HG03354 (cell line): ENCODE measurements at regions not wholly inside any gene's neighbourhood (a gene's known extent, or its start where the extent isn't known, plus 50 kb on each side); places are given as distances from the start of the nearest gene placed in this dataset.

Experiments used
- ATAC-seq: cut with Tn5 transposase; IDR thresholded peaks from one replicate; pipeline ENCODE4 v1.9.1; 2021; ENCODE audit warnings: mild to moderate bottlenecking; ENCODE audit not compliant: unreplicated experiment, poor library complexity, severe bottlenecking

- no peak for ATAC-seq
Observed at GRCh38 chr10:130857631-130858295, 453.8 kb downstream of the TCERG1L start.

- ATAC-seq: no peak
Observed at GRCh38 chr10:130858626-130859025, 452.9 kb downstream of the TCERG1L start.

GRCh38 chr10:130859427-130859826, 452.1 kb downstream of the TCERG1L start:
- ATAC-seq: no peak

DNA sequence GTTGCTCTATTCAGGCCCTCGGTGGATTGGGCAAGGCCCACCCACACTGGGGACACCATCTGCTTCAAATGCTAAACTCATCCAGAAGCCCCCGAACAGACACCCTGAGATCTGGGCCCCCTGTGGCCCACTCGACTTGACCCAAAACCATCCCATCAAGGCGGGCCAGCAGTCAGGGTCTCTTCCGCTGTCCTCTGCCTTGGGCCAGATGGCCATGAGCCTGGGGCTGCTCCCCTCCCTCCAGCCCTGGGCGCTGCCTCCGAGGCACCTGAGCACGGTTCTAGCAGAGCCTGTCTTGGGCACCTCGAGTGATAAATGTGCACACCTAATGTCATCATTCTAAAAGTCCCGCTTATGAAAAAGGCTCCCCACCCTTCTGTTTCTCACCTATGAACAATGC, 449.4 kb downstream of the TCERG1L start:
- ATAC-seq: no peak

GRCh38 chr10:130862626-130863025, 448.9 kb downstream of the TCERG1L start:
- no peak for ATAC-seq

GRCh38 chr10:130863044-130863443, 448.5 kb downstream of the TCERG1L start:
- ATAC-seq: no peak

GRCh38 chr10:130864961-130865818, 446.3 kb downstream of the TCERG1L start:
- no peak for ATAC-seq

DNA sequence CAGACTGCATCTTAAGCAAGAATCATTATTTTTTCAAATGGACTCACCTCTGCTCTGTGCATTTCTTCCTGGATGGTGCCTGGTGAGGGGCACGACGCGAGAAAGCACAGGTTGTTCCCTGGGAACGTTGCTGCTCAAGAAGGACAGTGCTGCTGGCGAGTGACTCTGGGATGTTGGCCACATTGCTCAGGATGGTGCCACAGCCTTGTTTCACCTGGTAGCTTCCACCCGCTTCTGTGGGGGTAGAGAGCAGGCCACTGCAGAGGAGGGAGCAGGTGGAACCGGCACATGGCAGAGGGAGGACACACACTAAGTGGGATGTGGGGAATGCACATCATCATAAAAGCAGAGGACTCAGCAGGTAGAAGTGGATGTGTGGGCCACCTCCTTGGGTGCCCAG, 444.7 kb downstream of the TCERG1L start:
- no peak for ATAC-seq

DNA sequence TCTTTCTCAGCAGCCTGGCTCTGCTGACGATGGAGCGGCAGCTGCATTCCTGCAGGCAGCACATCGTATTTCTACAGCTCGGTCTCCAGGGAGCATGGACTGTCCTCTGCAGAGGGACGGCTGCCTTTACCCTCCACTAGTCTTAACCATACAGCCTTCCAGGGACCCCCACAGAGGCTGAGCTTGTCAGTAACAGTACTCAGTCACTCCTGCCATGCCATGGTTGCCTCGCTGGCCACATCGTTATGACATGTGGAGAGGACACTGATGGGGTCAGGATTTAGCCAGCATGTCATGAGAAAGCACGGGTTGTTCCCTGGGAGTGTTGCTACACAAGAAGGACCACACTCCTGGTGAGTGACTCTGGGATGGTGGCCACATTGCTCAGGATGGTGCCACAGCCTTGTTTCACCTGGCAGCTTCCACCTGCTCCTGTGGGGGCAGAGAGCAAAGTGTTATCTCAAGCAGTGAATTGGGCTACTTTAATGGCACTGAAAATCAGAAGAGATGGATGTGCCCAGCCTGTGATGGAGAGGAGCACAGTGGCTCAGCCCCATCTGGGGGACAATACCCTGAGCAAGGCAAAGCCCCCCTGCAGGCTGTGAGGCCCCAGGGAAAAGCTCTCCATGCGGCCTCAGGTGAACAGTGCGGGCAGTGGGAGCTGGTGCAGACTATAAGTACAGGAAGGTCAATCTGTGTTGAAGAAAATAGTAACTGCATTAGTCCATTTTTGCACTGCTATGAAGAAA, 443.9 kb downstream of the TCERG1L start:
- no peak for ATAC-seq

GRCh38 chr10:130869179-130869841, 442.2 kb downstream of the TCERG1L start:
- no peak for ATAC-seq

- no peak for ATAC-seq
Observed at GRCh38 chr10:130871406-130871805, 440.1 kb downstream of the TCERG1L start.

DNA sequence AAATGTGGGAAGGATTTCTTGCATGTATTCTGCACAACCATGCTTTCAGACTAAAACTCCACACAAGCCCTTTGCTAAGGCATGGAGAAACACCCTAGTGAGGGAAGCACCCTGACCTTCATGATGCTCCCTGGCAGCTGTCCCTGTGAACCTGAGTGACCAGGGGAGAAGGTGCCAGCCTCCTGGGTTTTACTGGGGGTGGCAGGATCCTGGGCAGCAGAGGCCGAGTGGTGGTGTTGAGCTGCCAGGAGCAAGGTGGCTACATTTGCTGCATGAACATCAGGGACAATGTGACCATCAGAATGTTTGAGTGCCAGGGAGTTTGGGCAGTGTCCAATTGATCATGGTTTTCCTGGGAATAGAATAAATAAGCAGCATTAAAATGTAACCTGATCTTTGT, 437.9 kb downstream of the TCERG1L start:
- no peak for ATAC-seq

DNA sequence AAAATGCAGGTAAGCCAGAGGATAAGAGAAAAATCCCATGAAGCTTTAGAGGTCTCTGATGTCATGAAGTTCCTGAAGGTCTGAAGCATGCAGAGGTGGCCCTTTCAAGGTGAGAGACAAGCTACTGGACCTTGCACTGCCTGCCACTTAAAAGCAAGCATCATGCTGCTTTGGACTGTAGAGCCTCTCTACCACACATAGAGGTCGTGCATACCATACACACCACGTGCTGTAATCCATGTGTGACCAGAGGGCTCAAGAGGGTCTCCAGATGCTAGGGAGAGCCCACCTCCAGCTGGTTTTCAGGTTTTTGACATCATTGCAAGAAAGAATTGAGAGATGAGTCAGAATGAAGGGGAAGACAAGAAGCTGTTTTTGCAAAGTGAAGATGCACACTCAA, 436.4 kb downstream of the TCERG1L start:
- no peak for ATAC-seq

- no peak for ATAC-seq
Observed at GRCh38 chr10:130875897-130876472, 435.5 kb downstream of the TCERG1L start.

GRCh38 chr10:130877126-130877525, 434.4 kb downstream of the TCERG1L start:
- no peak for ATAC-seq

GRCh38 chr10:130878131-130878530, 433.4 kb downstream of the TCERG1L start:
- ATAC-seq: no peak

DNA sequence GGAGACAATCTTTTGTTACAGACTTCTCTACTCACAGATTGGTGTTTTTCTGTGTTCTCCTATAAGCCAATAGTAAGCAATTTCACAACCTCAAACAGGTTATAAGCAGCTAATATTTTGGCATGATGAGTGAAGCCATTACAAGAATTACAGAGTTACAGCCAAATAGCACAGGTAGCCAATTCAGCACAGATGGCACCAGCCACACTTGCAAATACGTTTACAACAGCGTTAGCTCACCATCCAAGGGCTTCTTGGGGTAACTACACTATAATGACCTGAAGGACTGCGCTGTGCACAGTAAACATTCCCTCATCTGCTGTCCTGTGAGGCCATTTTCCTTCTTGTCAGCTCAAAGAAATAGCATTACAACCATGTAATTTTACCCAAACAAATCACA, 428.6 kb downstream of the TCERG1L start:
- ATAC-seq: no peak

DNA sequence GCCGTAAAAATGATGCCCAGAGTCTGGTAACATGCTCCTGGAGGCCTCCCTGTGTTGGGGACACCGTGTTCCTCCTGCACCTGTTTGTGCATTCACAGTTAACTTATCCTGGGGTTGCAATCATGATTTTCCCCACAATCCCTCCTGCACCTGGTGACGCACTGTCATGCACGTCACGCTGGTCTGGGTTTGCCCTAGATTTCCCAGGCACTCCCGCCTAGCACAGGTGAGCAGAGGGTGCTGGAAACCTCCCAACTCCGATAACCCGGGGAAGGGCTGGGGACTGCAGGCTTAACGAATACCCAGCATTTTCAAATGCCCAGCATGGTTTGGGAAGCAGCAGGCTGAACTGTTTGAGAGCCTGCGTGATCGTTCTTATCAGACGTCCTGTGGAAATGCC, 427.1 kb downstream of the TCERG1L start:
- ATAC-seq: no peak

GRCh38 chr10:130885021-130885655, 426.4 kb downstream of the TCERG1L start:
- ATAC-seq: no peak
